ENCODE measurements at regions not wholly inside any gene's neighbourhood (a gene's known extent, or its start where the extent isn't known, plus 50 kb on each side); places are given as distances from the start of the nearest gene placed in this dataset.

GRCh38 chr15:38868326-38869114 is 303.9 kb upstream of the RASGRP1 start:
- peak; percentile 78 to 89 for DNase-seq (ENCODE audit: low spot score in 2 of 2)
- intact Hi-C loops (cut with DNase I; ENCODE audit: low total_unique reads) = no loop called here

GRCh38 chr15:38871638-38872037 is 307.0 kb upstream of the RASGRP1 start:
- DNase-seq (ENCODE audit: low spot score in 2 of 2) = no peak
- H3K4me3 ChIP-seq (ENCODE audit: low read depth, poor library complexity, severe bottlenecking) = no peak overlapping the region
- 91 to 93% methylated on average over 3 of the region's 3 CpGs for WGBS, 2 donors
- no peak for TF ChIP-seq POLR2A (IDR thresholded peaks at IDR 0.05)
- TF ChIP-seq, protein P1, sequence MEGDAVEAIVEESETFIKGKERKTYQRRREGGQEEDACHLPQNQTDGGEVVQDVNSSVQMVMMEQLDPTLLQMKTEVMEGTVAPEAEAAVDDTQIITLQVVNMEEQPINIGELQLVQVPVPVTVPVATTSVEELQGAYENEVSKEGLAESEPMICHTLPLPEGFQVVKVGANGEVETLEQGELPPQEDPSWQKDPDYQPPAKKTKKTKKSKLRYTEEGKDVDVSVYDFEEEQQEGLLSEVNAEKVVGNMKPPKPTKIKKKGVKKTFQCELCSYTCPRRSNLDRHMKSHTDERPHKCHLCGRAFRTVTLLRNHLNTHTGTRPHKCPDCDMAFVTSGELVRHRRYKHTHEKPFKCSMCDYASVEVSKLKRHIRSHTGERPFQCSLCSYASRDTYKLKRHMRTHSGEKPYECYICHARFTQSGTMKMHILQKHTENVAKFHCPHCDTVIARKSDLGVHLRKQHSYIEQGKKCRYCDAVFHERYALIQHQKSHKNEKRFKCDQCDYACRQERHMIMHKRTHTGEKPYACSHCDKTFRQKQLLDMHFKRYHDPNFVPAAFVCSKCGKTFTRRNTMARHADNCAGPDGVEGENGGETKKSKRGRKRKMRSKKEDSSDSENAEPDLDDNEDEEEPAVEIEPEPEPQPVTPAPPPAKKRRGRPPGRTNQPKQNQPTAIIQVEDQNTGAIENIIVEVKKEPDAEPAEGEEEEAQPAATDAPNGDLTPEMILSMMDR (IDR thresholded peaks at IDR 0.05) = no peak
- intact Hi-C loops (cut with DNase I; ENCODE audit: low total_unique reads) = no loop called here

More at GRCh38 chr15:38868326-38869114, 303.9 kb upstream of the RASGRP1 start:
- H3K4me3 ChIP-seq (ENCODE audit: low read depth, poor library complexity, severe bottlenecking) = no peak overlapping the region
- 52 to 60% methylated on average over 8 of the region's 8 CpGs for WGBS, 2 donors
- TF ChIP-seq, protein P1 (IDR thresholded peaks at IDR 0.05) = no peak

- no peak overlapping the region for H3K4me3 ChIP-seq (ENCODE audit: low read depth, poor library complexity, severe bottlenecking)
- 89 to 96% methylated on average over 5 of the region's 5 CpGs for WGBS, 2 donors
- intact Hi-C loops (cut with DNase I; ENCODE audit: low total_unique reads) = no loop called here
- no peak for DNase-seq (ENCODE audit: low spot score in 2 of 2)
- TF ChIP-seq POLR2A (IDR thresholded peaks at IDR 0.05) = no peak
- TF ChIP-seq, protein P1 (IDR thresholded peaks at IDR 0.05) = no peak
Observed at GRCh38 chr15:38872732-38873131, 308.1 kb upstream of the RASGRP1 start.

- WGBS, 2 donors = 41 to 63% methylated on average over 4 of the region's 4 CpGs
- no peak overlapping the region for H3K4me3 ChIP-seq (ENCODE audit: low read depth, poor library complexity, severe bottlenecking)
- intact Hi-C loops (cut with DNase I; ENCODE audit: low total_unique reads) = no loop called here
- DNase-seq (ENCODE audit: low spot score in 2 of 2) = no peak
- TF ChIP-seq, protein P1 (IDR thresholded peaks at IDR 0.05) = no peak
- TF ChIP-seq POLR2A (IDR thresholded peaks at IDR 0.05) = no peak
Observed at GRCh38 chr15:38873158-38873557, 308.5 kb upstream of the RASGRP1 start.

DNA sequence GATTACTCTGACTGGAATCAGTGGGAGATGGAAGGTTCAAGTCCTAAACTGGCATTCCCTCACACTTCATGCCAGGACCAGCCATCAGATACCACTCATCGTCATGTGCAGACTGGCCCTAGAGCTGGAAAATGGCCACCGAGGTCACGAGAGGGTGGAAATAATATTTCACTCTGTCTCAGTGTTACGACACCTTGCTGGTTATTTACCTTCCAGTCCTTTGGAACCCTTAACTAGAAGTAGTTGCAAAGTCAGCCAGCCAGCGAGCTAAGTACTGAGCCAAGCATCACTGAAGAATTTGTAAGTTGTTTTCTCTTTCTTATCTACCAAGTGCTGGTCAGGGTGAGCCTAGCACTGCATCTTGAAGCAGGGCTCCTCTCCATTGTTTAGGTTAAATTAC is 309.9 kb upstream of the RASGRP1 start:
- TF ChIP-seq POLR2A (IDR thresholded peaks at IDR 0.05) = no peak
- TF ChIP-seq, protein P1 (IDR thresholded peaks at IDR 0.05) = no peak
- DNase-seq (ENCODE audit: low spot score in 2 of 2) = no peak
- intact Hi-C loops (cut with DNase I; ENCODE audit: low total_unique reads) = no loop called here
- WGBS, 2 donors = 55 to 60% methylated on average over 5 of the region's 5 CpGs
- no peak overlapping the region for H3K4me3 ChIP-seq (ENCODE audit: low read depth, poor library complexity, severe bottlenecking)

- 87 to 89% methylated on average over 6 of the region's 6 CpGs for WGBS, 2 donors
- intact Hi-C loops (cut with DNase I; ENCODE audit: low total_unique reads) = no loop called here
Observed at GRCh38 chr15:38876211-38876610, 311.6 kb upstream of the RASGRP1 start.

More at GRCh38 chr15:38876211-38876610, 311.6 kb upstream of the RASGRP1 start:
- DNase-seq (ENCODE audit: low spot score in 2 of 2) = no peak
- H3K4me3 ChIP-seq (ENCODE audit: low read depth, poor library complexity, severe bottlenecking) = no peak overlapping the region
- no peak for TF ChIP-seq POLR2A (IDR thresholded peaks at IDR 0.05)
- TF ChIP-seq, protein P1 (IDR thresholded peaks at IDR 0.05) = no peak

All from lower leg skin (tissue), 4 donors.